ENCODE measurements at regions not wholly inside any gene's neighbourhood (a gene's known extent, or its start where the extent isn't known, plus 50 kb on each side); places are given as distances from the start of the nearest gene placed in this dataset.

GRCh38 chr3:117629505-117629904, 919.9 kb downstream of the TUSC7 start:
- no peak for FAIRE-seq

- no peak for FAIRE-seq
These were observed 920.9 kb downstream of the TUSC7 start for GRCh38 chr3:117630469-117630868.

- no peak for FAIRE-seq
These were observed 921.3 kb downstream of the TUSC7 start for GRCh38 chr3:117630885-117631284.

GRCh38 chr3:117631781-117632180, 922.2 kb downstream of the TUSC7 start:
- no peak for FAIRE-seq

GRCh38 chr3:117632191-117632590, 922.6 kb downstream of the TUSC7 start:
- no peak for FAIRE-seq

GRCh38 chr3:117633207-117633606, 923.6 kb downstream of the TUSC7 start:
- FAIRE-seq = no peak

GRCh38 chr3:117637666-117638065, 928.1 kb downstream of the TUSC7 start:
- FAIRE-seq = no peak

GRCh38 chr3:117644203-117644602, 934.6 kb downstream of the TUSC7 start:
- FAIRE-seq = no peak

GRCh38 chr3:117645561-117646242, 936.1 kb downstream of the TUSC7 start:
- no peak for FAIRE-seq

GRCh38 chr3:117647435-117647834, 937.9 kb downstream of the TUSC7 start:
- no peak for FAIRE-seq

- no peak for FAIRE-seq
These were observed 941.7 kb downstream of the TUSC7 start for GRCh38 chr3:117651246-117651645.

GRCh38 chr3:117656391-117656790, 946.8 kb downstream of the TUSC7 start:
- no peak for FAIRE-seq

GRCh38 chr3:117657278-117657677, 947.7 kb downstream of the TUSC7 start:
- no peak for FAIRE-seq

GRCh38 chr3:117660941-117661817, 951.6 kb downstream of the TUSC7 start:
- no peak for FAIRE-seq

- no peak for FAIRE-seq
These were observed 952.2 kb downstream of the TUSC7 start for GRCh38 chr3:117661818-117662095.

GRCh38 chr3:117665296-117665695, 955.7 kb downstream of the TUSC7 start:
- no peak for FAIRE-seq

GRCh38 chr3:117666325-117666724, 956.7 kb downstream of the TUSC7 start:
- FAIRE-seq = no peak

- FAIRE-seq = no peak
These were observed 957.2 kb downstream of the TUSC7 start for GRCh38 chr3:117666812-117667211.

- FAIRE-seq = no peak
These were observed 960.2 kb downstream of the TUSC7 start for GRCh38 chr3:117669774-117670173.

GRCh38 chr3:117671722-117672318, 962.2 kb downstream of the TUSC7 start:
- FAIRE-seq = no peak

GRCh38 chr3:117674321-117674720, 964.7 kb downstream of the TUSC7 start:
- no peak for FAIRE-seq

GRCh38 chr3:117681619-117682018, 972.0 kb downstream of the TUSC7 start:
- FAIRE-seq = no peak

- no peak for FAIRE-seq
These were observed 977.5 kb downstream of the TUSC7 start for GRCh38 chr3:117687096-117687495.

GRCh38 chr3:117688583-117688982, 979.0 kb downstream of the TUSC7 start:
- FAIRE-seq = no peak

Data from colon (tissue), 2 donors.